GM19035 (cell line): ENCODE measurements at regions not wholly inside any gene's neighbourhood (a gene's known extent, or its start where the extent isn't known, plus 50 kb on each side); places are given as distances from the start of the nearest gene placed in this dataset.
"Not testable (repeated sequence)": the region's sequence is repeated elsewhere in the genome, so short reads cannot be mapped to it uniquely, and the experiment has no call there.

Experiments
- ATAC-seq: cut with Tn5 transposase; IDR thresholded peaks from one replicate; pipeline ENCODE4 v1.9.1; 2021; ENCODE audit not compliant: unreplicated experiment

- no peak for ATAC-seq
Measured at GRCh38 chr6:88458662-88459061, 292.5 kb upstream of the CNR1 start.

- no peak for ATAC-seq
Measured at GRCh38 chr6:88456221-88456859, 290.2 kb upstream of the CNR1 start.

GRCh38 chr6:88455317-88455716 is 289.2 kb upstream of the CNR1 start:
- no peak for ATAC-seq

GRCh38 chr6:88454658-88455057 is 288.5 kb upstream of the CNR1 start:
- ATAC-seq = no peak

GRCh38 chr6:88449770-88450169 is 283.6 kb upstream of the CNR1 start:
- ATAC-seq = no peak

- ATAC-seq = no peak
Measured at GRCh38 chr6:88445188-88445965, 279.2 kb upstream of the CNR1 start.

- ATAC-seq = no peak
Measured at GRCh38 chr6:88443554-88443953, 277.4 kb upstream of the CNR1 start.

GRCh38 chr6:88442737-88443136 is 276.6 kb upstream of the CNR1 start:
- ATAC-seq = no peak

GRCh38 chr6:88441346-88441745 is 275.2 kb upstream of the CNR1 start:
- no peak for ATAC-seq

- ATAC-seq = no peak
Measured at GRCh38 chr6:88428068-88428467, 261.9 kb upstream of the CNR1 start.

- no peak for ATAC-seq
Measured at GRCh38 chr6:88426005-88426404, 259.9 kb upstream of the CNR1 start.

GRCh38 chr6:88422831-88423230 is 256.7 kb upstream of the CNR1 start:
- no peak for ATAC-seq

- ATAC-seq = not testable (repeated sequence)
Measured at GRCh38 chr6:88420967-88421488, 254.9 kb upstream of the CNR1 start.

GRCh38 chr6:88418921-88419810 is 253.0 kb upstream of the CNR1 start:
- ATAC-seq = not testable (repeated sequence)

GRCh38 chr6:88417361-88417760 is 251.2 kb upstream of the CNR1 start:
- ATAC-seq = not testable (repeated sequence)

GRCh38 chr6:88413459-88413858 is 247.3 kb upstream of the CNR1 start:
- no peak for ATAC-seq

GRCh38 chr6:88408355-88408754 is 242.2 kb upstream of the CNR1 start:
- ATAC-seq = not testable (repeated sequence)

GRCh38 chr6:88406674-88407073 is 240.5 kb upstream of the CNR1 start:
- ATAC-seq = not testable (repeated sequence)

GRCh38 chr6:88403486-88403885 is 237.3 kb upstream of the CNR1 start:
- ATAC-seq = no peak

- no peak for ATAC-seq
Measured at GRCh38 chr6:88402909-88403308, 236.8 kb upstream of the CNR1 start.

- ATAC-seq = not testable (repeated sequence)
Measured at GRCh38 chr6:88390998-88391397, 224.9 kb upstream of the CNR1 start.
